IPS DF 4.7 (cell line): ENCODE measurements at regions not wholly inside any gene's neighbourhood (a gene's known extent, or its start where the extent isn't known, plus 50 kb on each side); places are given as distances from the start of the nearest gene placed in this dataset.
"Not testable (repeated sequence)": the region's sequence is repeated elsewhere in the genome, so short reads cannot be mapped to it uniquely, and the experiment has no call there.

ENCODE experiments used
- DNase-seq: peaks from one replicate; pipeline ENCODE4 v3.0.0-alpha.2; 2013; ENCODE audit warnings: low spot score; ENCODE audit errors: extremely low read depth

- no peak for DNase-seq
These were observed 386.5 kb upstream of the TCF4 start for GRCh38 chr18:55974521-55974920.

GRCh38 chr18:55968550-55968949 lies 380.6 kb upstream of the TCF4 start:
- DNase-seq = no peak

GRCh38 chr18:55967019-55967418 lies 379.0 kb upstream of the TCF4 start:
- no peak for DNase-seq

GRCh38 chr18:55964171-55964570 lies 376.2 kb upstream of the TCF4 start:
- DNase-seq = no peak

- DNase-seq = no peak
These were observed 365.3 kb upstream of the TCF4 start for GRCh38 chr18:55953326-55953725.

GRCh38 chr18:55951738-55952137 lies 363.7 kb upstream of the TCF4 start:
- DNase-seq = not testable (repeated sequence)

- no peak for DNase-seq
These were observed 362.6 kb upstream of the TCF4 start for GRCh38 chr18:55950379-55951166.

GRCh38 chr18:55934821-55935220 lies 346.8 kb upstream of the TCF4 start:
- no peak for DNase-seq

- DNase-seq = no peak
These were observed 344.7 kb upstream of the TCF4 start for GRCh38 chr18:55932675-55933074.

- DNase-seq = no peak
These were observed 339.8 kb upstream of the TCF4 start for GRCh38 chr18:55927831-55928230.

GRCh38 chr18:55925772-55926171 lies 337.8 kb upstream of the TCF4 start:
- DNase-seq = no peak

- DNase-seq = no peak
These were observed 332.1 kb upstream of the TCF4 start for GRCh38 chr18:55920063-55920462.

- no peak for DNase-seq
These were observed 330.5 kb upstream of the TCF4 start for GRCh38 chr18:55918444-55918843.

- DNase-seq = no peak
These were observed 324.9 kb upstream of the TCF4 start for GRCh38 chr18:55912919-55913318.

- DNase-seq = no peak
These were observed 324.1 kb upstream of the TCF4 start for GRCh38 chr18:55912071-55912470.

GRCh38 chr18:55910296-55910695 lies 322.3 kb upstream of the TCF4 start:
- no peak for DNase-seq

GRCh38 chr18:55908901-55909366 lies 320.9 kb upstream of the TCF4 start:
- DNase-seq = no peak

GRCh38 chr18:55907453-55908175 lies 319.6 kb upstream of the TCF4 start:
- DNase-seq = no peak

- DNase-seq = no peak
These were observed 318.5 kb upstream of the TCF4 start for GRCh38 chr18:55906536-55906935.

- DNase-seq = no peak
These were observed 315.9 kb upstream of the TCF4 start for GRCh38 chr18:55903911-55904310.

- no peak for DNase-seq
These were observed 312.4 kb upstream of the TCF4 start for GRCh38 chr18:55900380-55900779.

- no peak for DNase-seq
These were observed 309.2 kb upstream of the TCF4 start for GRCh38 chr18:55897091-55897689.
